Thyroid gland (tissue), 4 donors: ENCODE measurements at regions not wholly inside any gene's neighbourhood (a gene's known extent, or its start where the extent isn't known, plus 50 kb on each side); places are given as distances from the start of the nearest gene placed in this dataset.

Experiments used
- POLR2A ChIP-seq, 2 donors: fragments of 450-650 bp; IDR thresholded peaks; one replicate each; pipeline ENCODE4 v1.6.1; 2017; ENCODE audit warnings: antibody characterized with exemption in 2 of 2, mild to moderate bottlenecking in 2 of 2, moderate library complexity in 1 of 2
- TF ChIP-seq, protein P1 (sequence below), 6 experiments: fragments of 200-600 bp in 3 of 6; fragments of 450-650 bp in 3 of 6; sonication (generic) in 3 of 6; IDR thresholded peaks; one replicate each; pipeline ENCODE4 v1.5.1; 2016 to 2019; ENCODE audit warnings: antibody characterized with exemption in 6 of 6, mild to moderate bottlenecking in 2 of 6, inconsistent platforms in 1 of 6, moderate library complexity in 1 of 6

DNA sequence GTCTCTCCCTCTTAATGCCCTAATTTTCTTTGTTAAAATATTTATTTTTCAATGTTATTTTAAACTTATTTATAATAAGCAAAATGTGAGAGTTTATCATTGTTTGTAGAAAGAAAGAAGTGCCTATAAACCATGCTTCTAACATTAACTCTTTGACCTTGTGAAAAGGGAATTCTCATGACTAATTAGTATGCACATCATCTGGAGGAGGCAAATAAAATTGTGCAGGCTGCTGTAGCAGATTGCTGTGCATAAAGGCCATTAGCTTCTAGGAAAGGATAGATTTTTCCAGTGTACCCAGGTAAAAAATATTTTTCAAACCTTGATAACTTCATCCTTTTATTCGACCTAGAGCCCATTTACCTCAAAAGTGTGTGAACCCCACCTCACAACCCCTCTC lies 84.6 kb upstream of the GUCY1A1 start:
- no peak for TF ChIP-seq POLR2A (IDR thresholded peaks at IDR 0.05)
- TF ChIP-seq, protein P1, sequence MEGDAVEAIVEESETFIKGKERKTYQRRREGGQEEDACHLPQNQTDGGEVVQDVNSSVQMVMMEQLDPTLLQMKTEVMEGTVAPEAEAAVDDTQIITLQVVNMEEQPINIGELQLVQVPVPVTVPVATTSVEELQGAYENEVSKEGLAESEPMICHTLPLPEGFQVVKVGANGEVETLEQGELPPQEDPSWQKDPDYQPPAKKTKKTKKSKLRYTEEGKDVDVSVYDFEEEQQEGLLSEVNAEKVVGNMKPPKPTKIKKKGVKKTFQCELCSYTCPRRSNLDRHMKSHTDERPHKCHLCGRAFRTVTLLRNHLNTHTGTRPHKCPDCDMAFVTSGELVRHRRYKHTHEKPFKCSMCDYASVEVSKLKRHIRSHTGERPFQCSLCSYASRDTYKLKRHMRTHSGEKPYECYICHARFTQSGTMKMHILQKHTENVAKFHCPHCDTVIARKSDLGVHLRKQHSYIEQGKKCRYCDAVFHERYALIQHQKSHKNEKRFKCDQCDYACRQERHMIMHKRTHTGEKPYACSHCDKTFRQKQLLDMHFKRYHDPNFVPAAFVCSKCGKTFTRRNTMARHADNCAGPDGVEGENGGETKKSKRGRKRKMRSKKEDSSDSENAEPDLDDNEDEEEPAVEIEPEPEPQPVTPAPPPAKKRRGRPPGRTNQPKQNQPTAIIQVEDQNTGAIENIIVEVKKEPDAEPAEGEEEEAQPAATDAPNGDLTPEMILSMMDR (IDR thresholded peaks at IDR 0.05), result no peak
